Activated CD4-positive, alpha-beta T cell treated with anti-CD3 and anti-CD28 coated beads, Interleukin-2, amount 10 ng/mL, durations not matched to agents 7 days and 5 days (primary cell): ENCODE measurements at regions not wholly inside any gene's neighbourhood (a gene's known extent, or its start where the extent isn't known, plus 50 kb on each side); places are given as distances from the start of the nearest gene placed in this dataset.
"Not testable (repeated sequence)": the region's sequence is repeated elsewhere in the genome, so short reads cannot be mapped to it uniquely, and the experiment has no call there.

Experiments used
- CTCF ChIA-PET: fragments of 350-600 bp; sonication (Branson Sonifier 250); formaldehyde crosslinking; loops from one replicate; lab custom pipeline; 2021; ENCODE audit warnings: antibody characterized with exemption; lab: Charles Lee
- POLR2A ChIA-PET: fragments of 350-600 bp; sonication (Branson Sonifier 250); formaldehyde crosslinking; loops from one replicate; lab custom pipeline; 2021; ENCODE audit warnings: antibody characterized with exemption; lab: Charles Lee
- DNase-seq: peaks from one replicate; pipeline ENCODE4 v3.0.0-alpha.2; 2020
- H3K27ac Mint-ChIP-seq: one replicate; pipeline ENCODE4 v1.8.0; 2021; ENCODE audit warnings: mild to moderate bottlenecking, moderate library complexity, mixed read lengths
- H3K27me3 Mint-ChIP-seq: one replicate; pipeline ENCODE4 v1.8.0; 2021; ENCODE audit warnings: mixed read lengths
- H3K36me3 Mint-ChIP-seq: one replicate; pipeline ENCODE4 v1.8.0; 2021; ENCODE audit warnings: low read depth, mixed read lengths
- H3K4me1 Mint-ChIP-seq: one replicate; pipeline ENCODE4 v1.8.0; 2021; ENCODE audit warnings: mixed read lengths
- H3K4me3 Mint-ChIP-seq: one replicate; pipeline ENCODE4 v1.8.0; 2021; ENCODE audit warnings: mild to moderate bottlenecking, moderate library complexity, mixed read lengths
- H3K9me3 Mint-ChIP-seq: one replicate; pipeline ENCODE4 v1.8.0; 2021; ENCODE audit warnings: mixed read lengths

GRCh38 chr9:34862043-34862442 is 96.0 kb upstream of the PHF24 start:
- DNase-seq, result no peak
- no peak overlapping the region for H3K4me3 Mint-ChIP-seq
- H3K4me1 Mint-ChIP-seq, result no peaks in the 10 kb centered on the region
- POLR2A ChIA-PET, result no interaction called here
- no peak overlapping the region for H3K27ac Mint-ChIP-seq
- peaks cover 13% of the 10 kb centered on the region for H3K9me3 Mint-ChIP-seq
- H3K27me3 Mint-ChIP-seq, result peaks cover 8% of the 10 kb centered on the region
- CTCF ChIA-PET, result no interaction called here
- H3K36me3 Mint-ChIP-seq, result no peaks in the 10 kb centered on the region

DNA sequence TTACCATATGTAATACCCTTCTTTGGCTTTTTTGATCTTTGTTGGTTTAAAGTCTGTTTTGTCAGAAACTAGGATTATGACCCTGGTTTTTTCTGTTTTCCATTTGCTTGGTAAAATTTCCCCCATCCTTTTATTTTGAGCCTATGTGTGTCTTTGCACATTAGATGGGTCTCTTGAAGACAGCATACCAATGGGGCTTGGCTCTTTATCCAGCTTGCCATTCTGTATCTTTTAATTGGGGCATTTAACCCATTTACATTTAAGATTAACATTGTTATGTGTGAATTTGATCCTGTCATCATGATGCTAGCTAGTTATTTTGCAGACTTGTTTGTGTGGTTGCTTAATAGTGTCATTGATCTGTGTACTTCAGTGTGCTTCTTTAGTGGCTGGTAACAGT is 103.1 kb upstream of the PHF24 start:
- CTCF ChIA-PET, H3K27ac Mint-ChIP-seq, H3K9me3 Mint-ChIP-seq, POLR2A ChIA-PET, H3K4me1 Mint-ChIP-seq, H3K27me3 Mint-ChIP-seq, DNase-seq, H3K36me3 Mint-ChIP-seq, H3K4me3 Mint-ChIP-seq: not testable (repeated sequence)

- POLR2A ChIA-PET, result no interaction called here
- Mint-ChIP-seq H3K4me3 (no peak overlapping the region), H3K27me3 (peaks cover 2% of the 10 kb centered on the region), H3K9me3 (no peaks in the 10 kb centered on the region), H3K27ac (no peak overlapping the region), H3K36me3 (no peaks in the 10 kb centered on the region), H3K4me1 (no peaks in the 10 kb centered on the region)
- CTCF ChIA-PET, result no interaction called here
- DNase-seq, result no peak
These were observed 120.1 kb upstream of the CCL21 start for GRCh38 chr9:34830068-34830467.

DNA sequence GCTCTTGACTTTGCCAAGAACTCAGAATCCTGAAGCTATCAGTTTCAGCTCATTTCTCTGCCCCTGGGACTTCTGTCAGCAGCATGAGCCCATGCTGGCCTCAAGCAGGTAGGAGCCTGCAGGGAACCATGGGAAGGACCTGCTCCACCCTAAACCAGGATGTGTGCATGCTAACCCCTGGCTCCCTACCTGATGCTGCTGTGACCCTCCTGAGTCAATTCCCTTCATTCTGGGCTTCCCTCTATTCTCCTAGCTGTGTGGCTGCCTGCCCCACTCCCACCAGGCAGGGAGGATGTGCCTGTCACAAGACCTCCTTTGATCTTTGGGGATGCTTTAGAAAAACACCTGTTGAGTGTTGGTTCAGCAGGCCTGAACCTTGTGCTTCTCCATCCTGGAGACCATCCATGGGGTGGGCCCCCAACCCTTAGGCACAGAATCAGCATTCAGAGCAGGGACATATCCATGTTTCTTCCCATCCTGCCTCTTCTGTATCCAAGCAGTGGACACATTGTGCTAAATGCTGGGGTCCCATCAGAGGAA is 117.1 kb upstream of the CCL21 start:
- CTCF ChIA-PET, result no interaction called here
- Mint-ChIP-seq H3K4me3 (no peak overlapping the region), H3K36me3 (no peaks in the 10 kb centered on the region), H3K27me3 (peaks cover 2% of the 10 kb centered on the region), H3K4me1 (no peaks in the 10 kb centered on the region), H3K27ac (no peak overlapping the region), H3K9me3 (no peaks in the 10 kb centered on the region)
- POLR2A ChIA-PET, result no interaction called here
- DNase-seq, result no peak

- no peaks in the 10 kb centered on the region for H3K9me3 Mint-ChIP-seq
- no peaks in the 10 kb centered on the region for H3K36me3 Mint-ChIP-seq
- ChIA-PET POLR2A (no interaction called here), CTCF (no interaction called here)
- peaks cover 2% of the 10 kb centered on the region for H3K27me3 Mint-ChIP-seq
- no peaks in the 10 kb centered on the region for H3K4me1 Mint-ChIP-seq
- no peak overlapping the region for H3K27ac Mint-ChIP-seq
- no peak overlapping the region for H3K4me3 Mint-ChIP-seq
- no peak for DNase-seq
These were observed 115.8 kb upstream of the CCL21 start for GRCh38 chr9:34825775-34826174.

DNA sequence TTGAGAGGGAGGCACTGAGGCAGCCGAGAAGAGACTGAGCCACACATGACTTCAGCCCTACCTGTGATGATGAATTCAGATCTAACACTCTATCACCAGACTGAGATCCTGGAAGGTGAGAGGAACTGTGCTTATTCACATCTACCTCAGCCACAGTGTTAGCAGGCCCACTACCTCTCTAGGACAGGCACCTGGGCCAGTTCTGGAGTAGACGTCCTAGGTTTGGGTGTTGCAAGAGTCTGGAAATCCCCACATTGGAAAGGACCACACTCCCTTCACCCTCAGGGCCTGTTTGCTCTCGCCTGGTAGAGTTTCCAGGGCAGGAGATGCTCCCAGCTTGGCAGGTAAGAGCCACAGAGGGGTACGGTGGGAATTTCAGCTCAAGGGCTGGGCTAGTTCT is 113.8 kb upstream of the CCL21 start:
- CTCF ChIA-PET, result no interaction called here
- H3K9me3 Mint-ChIP-seq, result peaks cover 2% of the 10 kb centered on the region

GRCh38 chr9:34810187-34810524 is 100.2 kb upstream of the CCL21 start:
- Mint-ChIP-seq H3K27ac (no peak overlapping the region), H3K36me3 (no peaks in the 10 kb centered on the region), H3K9me3 (peaks cover 1% of the 10 kb centered on the region), H3K4me1 (no peaks in the 10 kb centered on the region), H3K27me3 (peaks cover 52% of the 10 kb centered on the region), H3K4me3 (no peak overlapping the region)
- ChIA-PET CTCF (no interaction called here), POLR2A (no interaction called here)
- no peak for DNase-seq

More for the DNA sequence above, 113.8 kb upstream of the CCL21 start:
- Mint-ChIP-seq H3K4me1 (no peaks in the 10 kb centered on the region), H3K36me3 (no peaks in the 10 kb centered on the region), H3K27me3 (peaks cover 11% of the 10 kb centered on the region), H3K27ac (peak overlapping the region; percentile 15), H3K4me3 (no peak overlapping the region)
- DNase-seq, result no peak
- POLR2A ChIA-PET, result no interaction called here

- H3K27me3 Mint-ChIP-seq, result peaks cover 52% of the 10 kb centered on the region
- peaks cover 7% of the 10 kb centered on the region for H3K9me3 Mint-ChIP-seq
- no peaks in the 10 kb centered on the region for H3K4me1 Mint-ChIP-seq
- no peak for DNase-seq
- no peaks in the 10 kb centered on the region for H3K36me3 Mint-ChIP-seq
- CTCF ChIA-PET, result no interaction called here
- H3K4me3 Mint-ChIP-seq, result no peak overlapping the region
- H3K27ac Mint-ChIP-seq, result no peak overlapping the region
- POLR2A ChIA-PET, result no interaction called here
These were observed 99.7 kb upstream of the CCL21 start for GRCh38 chr9:34809504-34810186.

DNA sequence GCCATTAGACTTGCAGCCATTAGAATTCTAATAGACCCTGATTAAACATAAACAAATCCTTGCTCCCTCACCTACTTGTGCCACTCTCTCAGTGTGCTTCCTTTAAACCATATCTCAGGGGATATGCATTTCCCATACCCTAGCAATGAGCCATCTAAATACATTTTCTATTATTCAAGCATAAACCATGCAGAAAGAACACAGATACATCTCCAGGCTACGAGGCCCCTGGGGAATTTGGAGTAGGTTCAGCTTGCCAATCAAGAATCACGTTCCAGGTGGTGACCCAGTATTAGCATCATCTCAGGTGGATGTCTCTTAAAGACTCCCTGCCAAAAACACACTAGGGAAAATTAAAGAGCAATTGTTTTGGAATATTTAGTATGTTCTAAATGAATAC is 93.0 kb upstream of the CCL21 start:
- Mint-ChIP-seq H3K4me3 (no peak overlapping the region), H3K4me1 (no peaks in the 10 kb centered on the region), H3K36me3 (no peaks in the 10 kb centered on the region), H3K9me3 (peaks cover 8% of the 10 kb centered on the region), H3K27me3 (peaks cover 23% of the 10 kb centered on the region), H3K27ac (no peak overlapping the region)
- ChIA-PET POLR2A (no interaction called here), CTCF (no interaction called here)
- DNase-seq, result no peak

DNA sequence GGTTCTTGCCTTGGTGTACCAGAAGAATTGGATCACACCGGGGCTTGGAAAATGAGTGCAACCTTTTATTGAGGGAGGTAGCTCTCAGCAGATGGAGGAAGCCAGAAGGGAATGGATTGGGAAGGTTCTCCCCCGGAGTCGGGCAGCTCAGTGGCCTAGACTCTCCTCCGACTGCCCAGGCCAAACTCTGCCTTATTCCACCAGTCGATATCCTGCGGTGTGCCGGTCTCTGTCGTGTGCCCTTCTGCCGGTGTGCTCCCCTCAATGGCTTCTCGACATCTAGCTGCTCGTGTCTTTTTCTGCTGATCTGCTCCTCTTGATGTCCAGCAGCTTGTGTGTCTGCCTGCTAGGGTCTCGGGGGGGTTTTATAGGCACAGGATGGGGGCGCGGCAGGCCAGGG is 87.4 kb upstream of the CCL21 start:
- ChIA-PET POLR2A (no interaction called here), CTCF (no interaction called here)
- H3K27me3 Mint-ChIP-seq, result peaks cover 33% of the 10 kb centered on the region
- no peaks in the 10 kb centered on the region for H3K4me1 Mint-ChIP-seq
- H3K9me3 Mint-ChIP-seq, result no peaks in the 10 kb centered on the region
- no peak for DNase-seq
- no peak overlapping the region for H3K4me3 Mint-ChIP-seq
- no peaks in the 10 kb centered on the region for H3K36me3 Mint-ChIP-seq
- H3K27ac Mint-ChIP-seq, result no peak overlapping the region

GRCh38 chr9:34796924-34797323 is 87.0 kb upstream of the CCL21 start:
- POLR2A ChIA-PET, result interaction anchor here (0.6 kb wide), 1 partner anchor 731 kb away, joined by 6 read pairs; no protein-coding TSS in a partner anchor
- CTCF ChIA-PET, result interaction anchor here (0.6 kb wide), 1 partner anchor 19 kb away, joined by 3 read pairs; no protein-coding TSS in a partner anchor
- H3K9me3 Mint-ChIP-seq, result no peaks in the 10 kb centered on the region
- no peak overlapping the region for H3K4me3 Mint-ChIP-seq
- no peak overlapping the region for H3K27ac Mint-ChIP-seq
- H3K27me3 Mint-ChIP-seq, result peaks cover 35% of the 10 kb centered on the region
- no peaks in the 10 kb centered on the region for H3K36me3 Mint-ChIP-seq
- no peak for DNase-seq
- no peaks in the 10 kb centered on the region for H3K4me1 Mint-ChIP-seq

GRCh38 chr9:34793428-34793827 is 83.5 kb upstream of the CCL21 start:
- POLR2A ChIA-PET, result no interaction called here
- H3K4me3 Mint-ChIP-seq, result no peak overlapping the region

GRCh38 chr9:34783951-34784487 is 74.1 kb upstream of the CCL21 start:
- ChIA-PET POLR2A (no interaction called here), CTCF (no interaction called here)
- Mint-ChIP-seq H3K27me3 (peaks cover 8% of the 10 kb centered on the region), H3K4me3 (no peak overlapping the region), H3K9me3 (no peaks in the 10 kb centered on the region), H3K36me3 (no peaks in the 10 kb centered on the region), H3K4me1 (no peaks in the 10 kb centered on the region), H3K27ac (no peak overlapping the region)
- no peak for DNase-seq

More at GRCh38 chr9:34793428-34793827, 83.5 kb upstream of the CCL21 start:
- Mint-ChIP-seq H3K27me3 (peaks cover 38% of the 10 kb centered on the region), H3K36me3 (no peaks in the 10 kb centered on the region), H3K4me1 (no peaks in the 10 kb centered on the region), H3K27ac (no peak overlapping the region), H3K9me3 (no peaks in the 10 kb centered on the region)
- DNase-seq, result no peak
- CTCF ChIA-PET, result no interaction called here
